MCF 10A (cell line): ENCODE measurements at regions not wholly inside any gene's neighbourhood (a gene's known extent, or its start where the extent isn't known, plus 50 kb on each side); places are given as distances from the start of the nearest gene placed in this dataset.

Experiments used
- BruUV-seq: library from RNA; stranded (reverse); fragments of 400-500 nt; replicated peaks from 2 replicates; lab custom pipeline; 2021; lab: Mats Ljungman, UMichigan
- CTCF ChIA-PET: fragments of 300-600 bp; sonication (Branson Sonifier 250); formaldehyde crosslinking; extraction: SDS; loops from one replicate; lab custom pipeline; 2021; ENCODE audit warnings: antibody characterized with exemption, inconsistent platforms; lab: Yijun Ruan, JAX
- POLR2A ChIA-PET: fragments of 300-600, 350-650 bp; sonication (Branson Sonifier 250); formaldehyde crosslinking; extraction: SDS; loops from one replicate; lab custom pipeline; 2020; ENCODE audit warnings: antibody characterized with exemption, inconsistent platforms; lab: Yijun Ruan, JAX
- DNase-seq: peaks from one replicate; pipeline ENCODE4 v3.0.0-alpha.2; 2018; ENCODE audit not compliant: unreplicated experiment
- H3K27ac Mint-ChIP-seq: one replicate; pipeline ENCODE4 v1.8.0; 2022; ENCODE audit warnings: mild to moderate bottlenecking, low read depth, mixed read lengths; ENCODE audit not compliant: unreplicated experiment
- H3K27me3 Mint-ChIP-seq: one replicate; pipeline ENCODE4 v1.8.0; 2022; ENCODE audit warnings: mixed read lengths; ENCODE audit not compliant: insufficient read depth, unreplicated experiment
- H3K36me3 Mint-ChIP-seq: one replicate; pipeline ENCODE4 v1.8.0; 2022; ENCODE audit warnings: mild to moderate bottlenecking, moderate library complexity, mixed read lengths; ENCODE audit not compliant: insufficient read depth, unreplicated experiment
- H3K4me1 Mint-ChIP-seq: one replicate; pipeline ENCODE4 v1.8.0; 2022; ENCODE audit warnings: mixed read lengths; ENCODE audit not compliant: insufficient read depth, unreplicated experiment
- H3K4me3 Mint-ChIP-seq: one replicate; pipeline ENCODE4 v1.8.0; 2022; ENCODE audit warnings: mild to moderate bottlenecking, moderate library complexity, mixed read lengths; ENCODE audit not compliant: unreplicated experiment
- H3K9me3 Mint-ChIP-seq: one replicate; pipeline ENCODE4 v1.8.0; 2022; ENCODE audit warnings: mixed read lengths; ENCODE audit not compliant: unreplicated experiment
- intact Hi-C: fragments of 100-400 bp; cut with micrococcal nuclease; formaldehyde crosslinking; loops from 2 replicates; pipeline ENCODE4 v1.14.1; 2022
- TF ChIP-seq, protein P1 (sequence below): fragments of 200-600 bp; IDR thresholded peaks from one replicate; pipeline ENCODE4 v1.8.0; 2022; ENCODE audit warnings: antibody characterized with exemption, mild to moderate bottlenecking; ENCODE audit not compliant: unreplicated experiment

DNA sequence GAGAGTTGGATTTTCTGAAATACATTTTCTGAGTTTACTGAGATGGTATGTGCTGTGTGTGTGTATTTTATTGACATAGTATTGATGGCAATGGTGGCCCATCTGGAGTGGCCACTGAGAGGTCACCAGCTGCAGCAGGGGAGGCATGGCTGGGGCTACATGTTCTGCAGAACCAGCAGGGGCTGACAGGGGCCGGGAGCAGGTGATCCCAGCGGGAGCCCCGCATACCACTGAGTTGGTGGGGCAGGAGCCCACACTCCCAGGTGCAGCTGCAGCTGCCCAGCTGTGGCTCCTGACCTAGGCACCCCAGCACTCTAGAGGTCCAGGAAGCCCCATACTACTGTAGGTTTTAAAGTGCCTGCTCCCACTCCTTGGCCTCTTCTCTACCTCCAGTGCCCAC, 1044.2 kb upstream of the CDH9 start:
- no peaks in the 10 kb centered on the region for H3K4me1 Mint-ChIP-seq
- BruUV-seq = no TSS peak
- ChIA-PET CTCF (interaction anchor here (1.2 kb wide), 1 partner anchor 10 kb away, joined by 3 read pairs; no protein-coding TSS in a partner anchor), POLR2A (no interaction called here)
- intact Hi-C loops = no loop called here
- H3K36me3 Mint-ChIP-seq = no peaks in the 10 kb centered on the region
- no peaks in the 10 kb centered on the region for H3K27me3 Mint-ChIP-seq
- DNase-seq = no peak
- TF ChIP-seq, protein P1, sequence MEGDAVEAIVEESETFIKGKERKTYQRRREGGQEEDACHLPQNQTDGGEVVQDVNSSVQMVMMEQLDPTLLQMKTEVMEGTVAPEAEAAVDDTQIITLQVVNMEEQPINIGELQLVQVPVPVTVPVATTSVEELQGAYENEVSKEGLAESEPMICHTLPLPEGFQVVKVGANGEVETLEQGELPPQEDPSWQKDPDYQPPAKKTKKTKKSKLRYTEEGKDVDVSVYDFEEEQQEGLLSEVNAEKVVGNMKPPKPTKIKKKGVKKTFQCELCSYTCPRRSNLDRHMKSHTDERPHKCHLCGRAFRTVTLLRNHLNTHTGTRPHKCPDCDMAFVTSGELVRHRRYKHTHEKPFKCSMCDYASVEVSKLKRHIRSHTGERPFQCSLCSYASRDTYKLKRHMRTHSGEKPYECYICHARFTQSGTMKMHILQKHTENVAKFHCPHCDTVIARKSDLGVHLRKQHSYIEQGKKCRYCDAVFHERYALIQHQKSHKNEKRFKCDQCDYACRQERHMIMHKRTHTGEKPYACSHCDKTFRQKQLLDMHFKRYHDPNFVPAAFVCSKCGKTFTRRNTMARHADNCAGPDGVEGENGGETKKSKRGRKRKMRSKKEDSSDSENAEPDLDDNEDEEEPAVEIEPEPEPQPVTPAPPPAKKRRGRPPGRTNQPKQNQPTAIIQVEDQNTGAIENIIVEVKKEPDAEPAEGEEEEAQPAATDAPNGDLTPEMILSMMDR = no peak
- H3K4me3 Mint-ChIP-seq = no peak overlapping the region
- no peak overlapping the region for H3K27ac Mint-ChIP-seq
- H3K9me3 Mint-ChIP-seq = no peaks in the 10 kb centered on the region

DNA sequence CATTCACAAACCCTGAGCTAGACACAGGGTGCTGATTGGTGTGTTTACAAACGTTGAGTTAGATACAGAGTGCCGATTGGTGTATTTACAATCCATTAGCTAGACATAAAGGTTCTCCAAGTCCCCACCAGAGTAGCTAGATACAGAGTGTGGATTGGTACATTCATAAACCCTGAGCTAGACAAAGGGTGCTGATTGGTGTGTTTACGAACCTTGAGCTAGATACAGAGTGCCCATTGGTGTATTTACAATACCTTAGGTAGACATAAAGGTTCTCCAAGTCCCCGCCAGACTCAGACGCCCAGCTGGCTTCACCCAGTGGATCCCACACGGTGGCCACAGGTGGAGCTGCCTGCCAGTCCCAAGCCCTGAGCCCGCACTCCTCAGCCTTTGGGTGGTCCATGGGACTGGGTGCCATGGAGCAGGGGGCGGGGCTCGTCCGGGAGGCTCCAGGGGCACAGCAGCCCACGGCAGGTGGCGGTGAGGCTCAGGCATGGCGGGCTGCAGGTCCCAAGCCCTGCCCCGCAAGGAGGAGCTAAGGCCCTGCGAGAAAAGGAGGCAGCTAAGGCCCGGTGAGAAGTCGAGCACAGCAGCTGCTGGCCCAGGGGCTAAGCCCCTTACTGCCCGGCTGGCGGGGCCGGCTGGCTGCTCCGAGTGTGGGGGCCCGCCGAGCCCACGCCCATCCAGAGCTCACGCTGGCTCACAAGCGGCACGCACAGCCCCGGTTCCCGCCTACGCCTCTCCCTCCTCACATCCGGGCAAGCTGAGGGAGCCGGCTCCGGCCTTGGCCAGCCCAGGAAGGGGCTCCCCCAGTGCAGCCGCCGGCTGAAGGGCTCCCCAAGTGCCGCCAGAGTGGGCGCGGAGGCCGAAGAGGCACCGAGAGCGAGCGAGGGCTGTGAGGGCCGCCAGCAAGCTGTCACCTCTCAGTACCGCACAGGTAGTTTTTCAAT, 1039.2 kb upstream of the CDH9 start:
- no TSS peak for BruUV-seq
- TF ChIP-seq, protein P1 = no peak
- Mint-ChIP-seq H3K27me3 (no peaks in the 10 kb centered on the region), H3K36me3 (no peaks in the 10 kb centered on the region), H3K27ac (no peak overlapping the region), H3K9me3 (no peaks in the 10 kb centered on the region), H3K4me3 (no peak overlapping the region), H3K4me1 (no peaks in the 10 kb centered on the region)
- CTCF ChIA-PET = interaction anchor here (0.6 kb wide), 4 partner anchors 65 to 998 kb away, joined by 3 to 4 read pairs (median 3); no protein-coding TSS in a partner anchor
- intact Hi-C loops = no loop called here
- DNase-seq = no peak
- POLR2A ChIA-PET = no interaction called here

DNA sequence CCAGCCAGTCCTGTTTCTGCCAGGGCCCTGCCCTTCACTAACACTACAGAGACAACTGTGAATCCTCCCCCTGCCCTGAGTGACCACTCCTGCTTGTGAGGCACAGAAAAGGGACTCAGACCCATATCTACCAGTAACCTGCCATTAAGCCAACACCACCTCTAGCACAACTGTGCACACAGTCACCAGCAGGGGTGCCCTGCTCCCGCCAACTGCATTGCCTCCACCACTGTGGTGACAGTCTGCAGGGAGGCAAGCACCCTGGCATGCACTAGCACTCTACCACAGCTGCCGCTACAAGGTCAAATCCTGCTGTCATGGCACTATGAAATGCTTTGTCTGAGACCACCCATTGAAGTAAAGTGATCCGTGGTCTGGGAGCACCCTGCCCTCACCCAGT, 1028.5 kb upstream of the CDH9 start:
- intact Hi-C loops = no loop called here
- CTCF ChIA-PET = no interaction called here
- Mint-ChIP-seq H3K4me3 (no peak overlapping the region), H3K9me3 (no peaks in the 10 kb centered on the region), H3K27me3 (no peaks in the 10 kb centered on the region), H3K4me1 (no peaks in the 10 kb centered on the region), H3K27ac (no peak overlapping the region), H3K36me3 (no peaks in the 10 kb centered on the region)
- POLR2A ChIA-PET = no interaction called here
- TF ChIP-seq, protein P1 = no peak
- BruUV-seq = no TSS peak
- DNase-seq = no peak

DNA sequence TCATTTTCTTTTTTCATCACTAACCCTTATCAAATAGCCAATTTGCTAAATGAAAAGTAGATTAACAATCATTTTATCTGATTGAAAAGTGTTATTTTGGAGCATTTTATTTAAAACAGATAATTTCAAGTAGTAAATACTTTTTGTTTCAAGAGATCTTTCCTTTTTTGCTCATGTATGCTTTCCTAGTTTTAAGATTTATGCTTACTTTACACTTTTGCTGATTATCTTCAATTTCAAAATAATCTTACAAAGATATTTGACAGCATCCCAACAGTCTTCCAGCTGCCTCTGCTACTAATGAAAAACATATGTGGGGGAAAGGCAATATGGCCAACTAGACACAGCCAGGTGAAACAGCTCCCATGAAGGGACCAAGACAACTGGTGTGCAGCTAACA, 1027.3 kb upstream of the CDH9 start:
- Mint-ChIP-seq H3K27ac (no peak overlapping the region), H3K9me3 (no peaks in the 10 kb centered on the region), H3K36me3 (no peaks in the 10 kb centered on the region), H3K4me3 (no peak overlapping the region), H3K4me1 (no peaks in the 10 kb centered on the region), H3K27me3 (no peaks in the 10 kb centered on the region)
- DNase-seq = no peak
- ChIA-PET POLR2A (no interaction called here), CTCF (interaction anchor here (0.6 kb wide), 1 partner anchor 1479 kb away, joined by 3 read pairs; no protein-coding TSS in a partner anchor)
- no TSS peak for BruUV-seq
- intact Hi-C loops = no loop called here
- TF ChIP-seq, protein P1 = no peak
